Fibroblast of skin of back (primary cell): ENCODE measurements at regions not wholly inside any gene's neighbourhood (a gene's known extent, or its start where the extent isn't known, plus 50 kb on each side); places are given as distances from the start of the nearest gene placed in this dataset.
A peak's percentile ranks its signal among the peaks of the same experiment; 100 is the strongest.

Experiments
- DNase-seq: peaks from one replicate; pipeline ENCODE4 v3.0.0-alpha.2; 2013

DNA sequence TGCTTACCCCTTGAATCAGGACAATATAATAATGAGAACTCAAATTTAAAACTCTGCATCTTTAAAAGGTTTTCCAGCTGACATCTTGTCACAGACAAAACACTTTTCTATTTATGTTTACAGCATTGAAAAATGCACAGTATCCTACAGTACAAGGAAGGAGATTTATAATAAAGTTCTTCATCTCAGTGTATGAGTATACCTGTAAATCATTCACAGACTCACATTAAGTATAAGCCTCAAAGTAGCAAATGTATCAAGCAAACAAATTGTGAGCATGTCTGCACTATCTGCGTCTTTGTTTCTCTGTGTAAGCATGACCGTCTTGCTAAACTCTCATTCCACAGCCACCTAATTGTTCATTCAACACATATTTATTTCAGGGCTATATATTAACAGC, 52.8 kb downstream of the PPP1R2C start:
- DNase-seq = no peak

DNA sequence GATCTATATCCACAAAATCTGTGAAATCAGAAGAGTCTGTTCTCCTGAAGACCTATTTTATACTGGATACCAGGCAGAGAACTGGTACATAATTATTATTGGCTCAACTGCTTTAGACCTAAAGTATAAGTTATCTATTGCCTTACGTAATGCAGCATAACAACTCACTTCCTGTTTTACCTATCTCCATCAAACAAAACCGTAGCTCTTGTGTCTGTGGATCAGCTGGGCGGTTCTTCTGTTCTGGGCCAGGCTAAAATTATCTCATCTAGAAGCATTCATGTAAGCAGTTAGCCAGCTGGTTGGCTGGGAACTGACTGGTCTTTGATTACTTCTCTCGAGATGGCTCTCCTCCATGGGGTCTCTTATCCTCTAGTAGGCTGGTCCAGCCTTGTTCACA, 57.8 kb downstream of the PPP1R2C start:
- DNase-seq = no peak

DNA sequence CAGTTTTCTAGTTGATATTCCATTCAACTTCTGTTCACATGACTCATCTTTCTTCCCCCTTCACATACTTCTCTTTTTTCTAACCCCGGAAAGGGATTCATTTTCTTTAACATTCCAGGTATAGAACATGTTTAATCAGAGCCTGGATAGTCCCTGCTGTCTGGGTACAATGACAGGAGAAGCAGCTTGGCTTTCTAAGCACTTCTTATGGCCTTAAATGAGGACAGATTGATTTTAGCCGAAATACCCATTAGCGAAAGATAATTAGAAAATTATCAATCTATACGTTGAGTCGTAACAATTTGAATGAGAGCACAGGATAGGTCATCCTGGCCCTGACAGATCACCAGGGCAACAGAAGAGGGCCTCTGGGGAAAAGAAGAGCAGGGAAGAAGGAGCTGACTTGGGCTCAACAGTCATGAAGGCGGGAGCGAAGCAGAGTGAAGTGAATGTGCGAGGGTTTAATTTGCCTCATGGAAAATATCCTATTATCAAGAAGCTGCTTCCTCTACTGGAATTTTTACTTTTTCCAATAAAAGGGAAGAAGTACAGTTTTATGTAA, 62.2 kb downstream of the PPP1R2C start:
- no peak for DNase-seq

DNA sequence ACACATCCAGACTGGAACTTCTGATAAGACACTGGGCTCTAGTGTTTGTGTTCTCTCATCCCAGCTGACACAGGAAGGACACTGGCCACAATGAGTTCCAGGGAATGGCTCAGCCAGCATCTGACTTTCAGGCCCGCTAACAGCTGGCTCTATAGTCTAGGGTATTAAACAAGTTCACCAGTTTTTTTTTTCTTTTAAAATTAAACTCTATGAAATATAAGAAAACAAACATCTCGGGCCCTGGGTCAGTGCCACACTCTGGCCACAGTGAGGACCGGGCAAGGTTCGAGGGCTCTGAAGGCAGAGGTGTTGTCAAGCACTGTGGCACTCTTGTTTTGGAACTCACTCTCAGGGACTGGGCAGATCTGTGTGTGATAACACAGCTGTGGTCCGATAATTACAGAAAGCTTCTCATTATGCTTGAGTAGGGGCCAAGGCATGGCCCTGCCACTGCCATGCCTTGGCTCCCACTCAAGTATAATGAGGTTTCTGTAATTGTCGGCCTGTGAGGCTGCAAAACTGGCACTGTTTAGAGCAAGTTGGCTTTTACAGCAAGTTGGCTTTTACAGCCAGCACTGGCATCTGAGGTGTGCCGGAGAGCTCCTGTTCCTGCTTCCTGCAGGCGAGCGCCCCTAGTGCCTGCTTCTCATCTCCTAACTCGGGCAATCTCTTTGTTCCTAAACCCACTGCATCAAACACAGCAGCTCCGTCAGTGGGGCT, 62.8 kb downstream of the PPP1R2C start:
- no peak for DNase-seq

DNA sequence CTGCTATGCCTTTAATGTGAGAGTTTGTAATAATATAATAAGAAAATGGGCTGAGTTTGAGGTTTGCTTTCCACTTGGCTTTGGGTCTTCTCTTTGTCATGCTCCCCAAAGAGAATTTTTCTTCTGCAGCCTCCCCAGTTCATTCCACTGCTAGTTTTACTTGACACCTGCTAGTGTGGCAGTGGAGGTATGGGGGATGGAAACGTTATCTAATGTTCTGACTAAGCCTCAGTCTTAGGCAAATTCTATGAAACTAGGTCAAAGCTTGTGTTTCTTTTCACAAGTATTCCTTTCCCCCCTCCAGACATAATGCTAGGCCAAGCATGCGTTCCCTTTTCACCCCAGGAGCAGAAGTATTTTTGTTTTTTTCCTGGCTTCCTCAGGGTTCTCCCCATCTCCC, 67.5 kb downstream of the PPP1R2C start:
- no peak for DNase-seq

DNA sequence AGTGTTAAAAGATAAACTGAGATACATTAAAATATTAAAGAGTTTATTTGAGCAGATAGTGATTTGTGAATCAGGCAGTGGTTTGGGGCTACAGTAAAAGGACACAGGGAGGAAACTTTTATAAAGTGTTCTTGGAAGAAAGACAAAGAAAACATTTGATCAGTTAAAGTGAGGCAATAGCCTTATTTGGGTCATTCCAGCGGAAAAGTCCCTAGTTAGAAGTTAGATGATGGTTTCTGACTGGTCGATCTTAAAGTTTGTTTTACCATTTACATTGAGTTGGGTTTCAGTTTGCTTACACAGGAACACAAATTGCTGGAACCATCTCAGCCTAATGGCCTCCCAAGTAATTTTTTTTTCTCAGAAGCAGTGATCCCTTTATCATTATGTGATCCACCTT, 69.7 kb downstream of the PPP1R2C start:
- peak; percentile 7 for DNase-seq

DNA sequence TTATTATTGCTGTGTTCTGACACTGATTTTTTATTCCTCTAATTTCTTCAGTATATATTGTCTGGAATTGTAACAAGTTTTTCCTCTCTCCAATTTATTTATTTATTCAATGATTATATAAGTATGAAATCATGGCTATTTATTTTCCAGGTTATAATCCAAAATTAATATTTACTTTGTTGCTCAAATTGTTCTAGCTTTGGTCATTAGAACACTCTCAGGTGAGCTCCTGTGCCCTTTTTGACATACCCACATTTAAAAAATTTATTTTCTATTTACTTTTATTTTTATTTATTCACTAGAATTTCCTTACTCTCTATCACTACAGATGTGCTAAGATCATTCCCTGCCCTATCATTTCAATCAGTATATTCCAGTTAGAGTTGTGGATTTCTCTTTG, 70.2 kb downstream of the PPP1R2C start:
- no peak for DNase-seq

DNA sequence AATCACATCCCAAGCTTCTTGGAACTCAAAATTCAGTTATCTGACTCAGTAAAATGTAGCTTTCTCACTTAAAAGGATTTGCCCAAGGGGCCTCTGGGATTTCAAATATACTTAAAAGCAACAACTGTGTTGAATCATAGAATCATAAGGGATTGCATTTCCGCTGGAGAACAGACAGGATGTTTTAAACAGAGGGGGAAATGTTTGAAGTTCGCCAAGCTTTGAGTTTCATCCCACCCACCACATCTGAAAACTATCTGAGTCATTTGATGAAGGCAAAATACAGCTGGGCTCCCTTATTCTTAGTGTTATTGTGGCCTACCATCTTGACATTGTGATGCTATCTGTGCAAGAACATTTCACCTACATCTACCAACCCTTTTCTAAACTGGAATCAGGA, 73.5 kb downstream of the PPP1R2C start:
- DNase-seq = peak; percentile 55

DNA sequence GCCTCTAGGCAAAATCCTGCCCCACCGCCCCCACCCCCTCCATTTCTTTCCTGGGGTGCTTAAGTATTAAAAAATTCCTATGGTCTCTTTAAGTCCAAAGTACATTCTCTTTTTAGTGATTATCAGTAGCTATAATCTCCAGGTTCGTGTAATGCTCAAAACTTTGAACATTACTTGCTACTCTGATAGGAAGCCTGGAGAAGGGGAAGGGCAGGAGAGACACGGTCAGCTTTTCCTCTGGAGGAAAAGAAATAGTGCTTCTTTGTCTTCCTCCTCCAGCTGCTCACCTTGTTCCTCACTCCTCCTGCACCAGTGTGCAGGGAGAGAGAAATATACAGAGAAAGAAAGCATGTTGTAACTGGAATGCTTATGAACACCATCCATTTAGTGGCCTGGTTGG, 80.4 kb downstream of the PPP1R2C start:
- DNase-seq = no peak

DNA sequence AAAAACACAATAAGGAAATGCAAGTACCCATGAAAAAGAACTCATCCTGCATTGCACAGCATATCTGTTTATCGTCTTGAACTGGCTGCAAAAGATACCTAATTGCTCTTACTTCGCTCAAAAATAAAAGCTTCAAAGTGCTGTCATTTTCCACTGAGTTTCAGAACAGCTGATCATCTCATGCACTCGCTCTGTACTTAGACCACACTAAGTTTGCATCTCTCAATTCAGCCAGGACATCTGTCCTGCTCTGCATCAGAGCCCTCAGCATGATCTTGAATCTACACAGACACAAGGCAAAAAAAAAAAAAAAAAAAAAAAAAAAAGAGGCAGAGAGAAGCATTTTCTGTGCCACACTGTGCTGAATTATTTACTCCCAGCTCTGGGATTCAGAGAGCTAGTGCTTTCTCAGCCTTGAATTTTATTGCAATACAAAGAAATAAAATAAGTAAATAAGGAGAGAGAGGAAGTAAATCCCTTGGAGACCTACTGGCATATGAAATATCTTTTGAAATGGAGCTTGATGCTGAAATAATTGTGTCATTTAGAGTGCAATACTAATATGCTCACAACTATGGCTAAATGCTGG, 81.3 kb downstream of the PPP1R2C start:
- DNase-seq = no peak

DNA sequence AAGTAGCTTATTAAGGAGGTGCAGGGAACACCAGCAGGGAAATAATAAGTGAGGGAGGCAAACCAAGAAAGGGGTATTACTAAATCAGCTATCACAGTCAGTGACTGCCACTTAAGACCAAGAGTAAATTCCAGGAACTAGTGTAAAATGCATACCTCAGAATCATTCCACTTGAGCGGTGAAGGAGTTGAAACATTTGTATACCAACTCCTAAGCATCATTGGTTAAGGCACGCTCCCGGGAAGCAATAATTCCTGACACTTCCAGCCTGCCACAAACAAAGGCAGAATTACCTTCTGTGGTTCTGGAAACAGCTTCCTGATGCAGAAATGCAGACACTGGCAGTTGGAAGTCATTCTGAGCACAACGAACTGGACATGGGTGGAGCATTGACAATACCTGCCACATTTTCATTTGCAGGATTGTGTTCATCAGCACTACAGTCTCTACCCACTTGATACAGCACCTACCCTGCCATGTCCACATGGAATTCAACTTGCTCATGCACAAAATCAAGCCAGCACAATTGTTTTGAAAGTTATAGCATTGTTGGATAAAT, 82.1 kb downstream of the PPP1R2C start:
- DNase-seq = no peak

DNA sequence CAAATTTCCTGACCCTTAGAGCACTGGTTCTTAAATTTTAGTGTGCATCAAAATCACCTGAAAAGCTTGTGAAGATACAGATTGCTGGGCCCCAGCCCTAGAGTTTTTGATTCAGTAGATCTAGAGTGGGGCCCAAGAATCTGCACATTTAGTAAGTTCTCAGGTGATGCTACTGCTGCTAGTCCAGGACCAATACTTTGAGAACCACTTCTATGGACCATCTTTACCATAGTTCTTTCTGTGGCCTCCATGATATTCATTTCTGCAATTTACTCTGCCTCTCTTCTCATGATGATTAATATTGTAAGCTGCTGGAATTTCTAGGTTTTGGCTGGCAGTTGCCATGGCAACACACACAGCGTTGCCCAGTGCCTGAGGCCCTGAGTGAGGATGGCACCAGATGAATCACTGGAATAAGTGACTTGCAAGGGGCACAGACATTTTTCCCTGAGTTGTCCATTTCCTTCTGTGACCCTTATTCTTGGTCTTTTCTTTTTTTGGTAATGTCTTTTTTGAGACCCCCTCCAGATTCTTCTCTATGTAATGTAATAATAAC, 83.6 kb downstream of the PPP1R2C start:
- DNase-seq = peak; percentile 29

DNA sequence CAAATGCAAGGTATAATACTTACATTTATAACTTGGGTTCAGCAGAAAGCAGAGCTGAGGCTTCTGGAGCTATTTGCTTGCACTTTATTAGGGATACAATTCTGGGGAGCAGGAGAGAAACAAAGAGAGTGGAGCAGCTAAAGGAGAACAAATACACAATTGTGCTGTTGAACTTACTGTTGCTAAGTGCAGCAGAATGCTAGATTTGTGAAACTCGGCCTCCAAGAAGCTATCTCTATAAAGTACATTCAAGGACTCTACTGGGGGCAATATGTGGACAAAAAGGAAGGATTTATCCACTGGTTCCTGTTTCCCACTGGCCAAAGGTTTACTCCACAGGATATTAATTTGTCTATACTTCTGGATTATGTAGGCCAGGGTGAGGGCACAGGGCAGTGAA, 86.8 kb downstream of the PPP1R2C start:
- no peak for DNase-seq

DNA sequence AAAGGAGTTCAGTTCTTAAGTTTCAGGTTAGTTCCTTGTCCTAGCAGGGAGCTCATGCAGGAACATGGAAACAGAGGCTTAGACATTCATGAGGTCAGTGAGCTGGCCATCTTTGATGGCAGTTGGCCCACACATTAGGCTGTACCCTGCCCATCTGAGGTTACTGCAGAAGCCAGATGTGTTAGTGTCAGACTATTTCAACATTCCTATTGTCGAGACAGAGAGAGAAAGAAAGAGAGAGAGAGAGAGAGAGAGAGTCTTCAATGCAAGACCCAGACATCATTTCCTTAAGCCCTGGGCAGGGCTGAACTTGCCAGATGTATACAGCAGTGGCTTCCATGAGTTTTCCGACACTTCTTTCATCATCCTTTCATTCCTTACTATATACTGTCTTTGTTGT, 91.3 kb downstream of the PPP1R2C start:
- no peak for DNase-seq

DNA sequence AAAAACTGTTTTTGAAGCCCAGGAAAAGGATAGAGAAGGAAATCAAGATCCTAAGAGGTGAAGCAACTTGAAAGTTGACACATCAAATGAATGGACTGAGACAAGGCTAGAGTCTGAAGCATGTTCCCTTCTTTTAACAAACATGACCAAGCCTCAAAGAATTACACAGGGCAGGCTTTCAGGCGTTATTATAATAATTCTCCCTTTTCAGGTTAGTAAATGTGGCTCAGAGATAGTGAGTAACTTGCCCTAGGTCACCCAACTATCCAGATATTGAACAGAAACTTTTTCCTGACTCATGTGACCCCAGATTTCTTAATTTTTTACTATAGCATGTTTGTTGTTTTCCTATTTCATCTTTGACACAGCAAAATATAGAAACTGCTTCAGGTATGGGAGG, 91.7 kb downstream of the PPP1R2C start:
- no peak for DNase-seq

DNA sequence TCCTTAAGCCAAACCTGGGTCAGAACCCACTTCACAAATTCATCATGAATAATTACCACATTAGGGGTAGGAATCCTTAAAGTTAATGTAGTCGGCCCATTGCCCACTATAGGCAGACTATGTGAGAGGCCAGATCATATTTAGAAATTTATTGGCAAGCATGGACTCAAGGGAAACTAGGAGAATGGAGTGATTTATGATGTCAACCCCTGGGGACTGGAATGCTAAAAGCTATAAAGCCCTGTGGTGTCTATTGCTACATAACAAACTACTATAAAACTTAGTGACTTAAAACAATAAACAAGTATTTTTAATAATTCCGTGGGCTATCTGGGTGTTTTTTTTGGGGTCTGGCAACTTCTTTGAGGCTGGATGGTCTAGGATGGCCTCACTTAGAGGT, 93.9 kb downstream of the PPP1R2C start:
- no peak for DNase-seq

DNA sequence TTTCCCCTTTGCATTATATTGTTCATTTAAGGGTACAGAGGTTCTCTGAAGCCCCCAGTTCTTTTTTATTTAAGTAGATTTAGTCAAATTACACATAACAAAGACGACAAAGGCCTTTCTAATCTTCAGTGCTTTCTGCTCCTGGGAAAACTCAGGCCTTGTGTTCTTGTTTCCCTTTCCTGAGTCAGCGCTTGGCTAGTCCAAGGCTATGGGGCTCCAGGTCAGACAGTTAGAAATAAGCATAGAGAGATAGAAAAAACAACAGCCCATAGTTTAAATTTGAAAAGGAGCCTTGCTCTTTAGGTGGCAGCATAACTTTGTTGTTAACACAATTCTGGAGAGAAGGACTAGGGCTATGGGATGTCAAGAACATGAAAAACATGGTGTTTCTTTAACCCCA, 97.3 kb downstream of the PPP1R2C start:
- peak; percentile 7 for DNase-seq

DNA sequence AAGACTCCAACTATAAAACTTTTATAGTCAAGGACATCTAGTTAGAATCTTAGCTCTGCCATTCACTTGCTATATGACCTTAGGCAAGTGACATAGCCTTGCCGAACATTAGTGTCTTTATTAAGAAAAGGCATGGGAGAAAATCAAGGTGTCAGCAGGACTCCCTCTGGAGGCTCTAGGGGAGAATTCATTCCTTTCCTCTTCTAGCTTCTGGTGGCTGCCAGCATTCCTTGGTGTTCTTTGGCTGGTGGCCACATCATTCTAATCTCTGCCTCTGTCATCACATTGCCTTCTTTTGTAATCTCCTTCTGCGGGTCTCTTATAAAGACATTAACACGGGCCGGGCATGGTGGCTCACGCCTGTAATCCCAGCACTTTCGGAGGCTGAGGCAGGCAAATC, 99.8 kb downstream of the PPP1R2C start:
- DNase-seq = peak; percentile 33

DNA sequence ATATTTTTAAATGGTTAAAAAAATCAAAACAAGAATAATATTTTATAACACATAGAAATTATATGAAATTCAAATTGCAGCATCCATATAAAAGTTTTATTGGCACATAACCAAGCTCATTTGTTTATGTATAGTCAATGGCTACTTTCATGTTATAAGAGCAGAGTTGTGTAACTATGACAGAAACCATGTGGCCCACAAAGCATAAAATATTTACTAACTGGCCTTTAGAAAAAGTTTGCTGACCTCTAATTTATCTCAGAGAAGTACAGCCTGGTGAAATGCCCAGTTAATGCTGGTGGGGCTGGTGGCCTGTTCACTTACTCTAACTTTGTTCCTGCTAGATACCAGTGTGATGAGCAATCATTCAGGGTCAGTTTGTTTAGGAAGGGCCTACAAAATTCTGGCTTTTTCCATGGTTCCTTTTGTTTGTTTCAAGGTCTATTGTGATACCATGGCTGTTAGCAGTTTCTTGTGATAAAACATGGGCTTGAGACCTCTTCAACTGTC, 104.6 kb downstream of the PPP1R2C start:
- DNase-seq = no peak

DNA sequence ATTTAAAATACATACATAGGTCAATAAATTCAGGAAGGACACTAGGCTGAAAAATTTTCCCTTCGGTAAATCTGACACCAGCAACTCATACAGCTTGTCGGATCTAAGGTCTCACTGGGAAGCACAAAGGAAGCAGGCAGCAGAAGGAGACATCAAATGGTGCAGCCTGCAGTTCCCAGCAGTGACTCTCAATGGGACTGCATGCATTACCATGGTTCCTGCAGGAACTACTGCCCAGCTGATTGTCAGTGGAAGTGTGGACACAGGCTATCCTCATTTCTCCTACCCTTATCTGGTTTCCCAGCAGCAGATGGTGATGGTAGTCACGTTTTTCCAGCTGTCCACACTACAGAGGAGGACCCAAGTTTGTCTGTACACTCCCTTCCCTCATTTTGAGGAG, 113.3 kb downstream of the PPP1R2C start:
- DNase-seq = no peak

DNA sequence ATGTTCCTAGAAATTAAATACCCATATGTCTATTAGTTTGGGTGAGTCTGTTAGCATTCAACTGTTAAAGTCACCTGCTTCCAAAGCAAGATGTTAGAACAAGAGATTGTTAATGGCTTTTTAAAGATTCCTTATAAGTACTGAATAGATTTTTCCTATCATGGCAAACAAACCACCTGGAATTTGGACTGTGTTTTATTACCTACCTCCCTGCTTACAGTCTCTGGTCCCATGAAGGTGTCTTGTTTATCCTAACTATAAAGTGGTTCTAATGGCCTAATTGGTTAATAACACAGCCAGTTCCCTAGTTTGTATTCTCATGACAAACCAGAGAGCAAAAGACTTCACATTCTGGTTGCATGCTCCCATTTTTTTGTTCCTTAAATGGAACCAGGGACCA, 149.5 kb downstream of the PPP1R2C start:
- no peak for DNase-seq

DNA sequence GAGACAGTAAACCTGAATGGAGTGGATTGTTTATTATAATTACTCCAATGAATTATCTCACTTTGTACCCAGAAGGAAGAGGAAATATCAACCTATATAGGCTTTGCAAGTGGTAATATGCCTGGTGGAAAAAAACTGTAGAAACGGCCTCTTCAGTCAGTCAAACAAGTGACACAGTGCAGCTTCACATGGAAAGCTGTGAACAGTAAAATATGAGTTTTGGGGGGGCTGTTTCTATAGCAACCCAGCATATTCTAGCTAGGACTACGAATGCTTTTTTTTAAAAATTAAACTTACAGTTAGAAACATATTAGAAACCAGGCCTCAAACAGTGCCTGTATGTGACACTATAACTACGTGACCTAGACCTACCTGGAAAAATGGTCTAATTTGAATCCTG, 150.1 kb downstream of the PPP1R2C start:
- DNase-seq = no peak

DNA sequence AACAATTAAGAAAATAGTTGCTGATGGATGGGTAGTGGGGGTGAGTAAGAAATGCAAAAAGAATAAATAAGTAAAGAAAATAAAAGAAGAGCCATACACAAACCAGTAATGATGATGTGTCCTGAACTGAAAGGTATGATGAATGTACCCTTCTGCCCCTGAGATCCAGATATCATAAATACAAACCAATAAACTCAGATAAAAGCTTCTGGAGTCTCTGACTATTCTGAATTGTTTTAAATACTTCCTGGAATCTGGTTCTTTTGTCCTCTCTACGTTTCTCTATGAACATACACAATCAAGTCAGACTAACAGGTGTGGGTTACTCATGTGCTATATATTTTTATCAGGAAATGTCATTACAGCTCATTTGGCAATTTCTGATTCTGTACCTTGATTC, 153.4 kb downstream of the PPP1R2C start:
- DNase-seq = no peak

DNA sequence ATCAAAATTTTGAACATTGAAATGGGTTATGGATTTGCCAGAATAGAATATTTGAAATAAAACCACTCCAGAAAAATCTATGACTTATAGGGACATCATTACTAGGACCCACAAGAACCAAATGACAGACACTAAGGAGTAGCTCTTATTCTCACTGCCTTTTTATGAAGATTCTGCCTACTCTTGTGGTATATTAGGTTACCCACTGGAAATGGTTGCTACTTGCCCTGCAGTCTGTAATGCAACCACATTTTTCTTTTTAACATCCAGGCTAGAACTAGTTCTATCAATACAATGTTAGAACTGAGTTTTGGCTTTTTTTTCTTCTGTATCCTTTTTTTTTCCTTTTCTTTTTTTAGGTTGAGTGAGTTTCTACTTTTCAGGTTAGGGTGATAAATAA, 158.9 kb downstream of the PPP1R2C start:
- DNase-seq = no peak
